ENCODE measurements at regions not wholly inside any gene's neighbourhood (a gene's known extent, or its start where the extent isn't known, plus 50 kb on each side); places are given as distances from the start of the nearest gene placed in this dataset.

GRCh38 chr2:41877114-41877678, 170.6 kb upstream of the PKDCC start (continued):
- TF ChIP-seq CTCF (IDR thresholded peaks at IDR 0.05 in 2 of 3, conservative IDR thresholded peaks at IDR 0.05 in 1 of 3; ENCODE audit: control insufficient read depth in 2 of 3, extremely low read depth in 1 of 3, insufficient read depth in 1 of 3, low read depth in 3 of 3, low read length in 3 of 3) (no peak), MAX (IDR thresholded peaks at IDR 0.05; ENCODE audit: low read depth, low read length) (no peak), TAF1 (IDR thresholded peaks at IDR 0.05; ENCODE audit: borderline replicate concordance, low read depth, low read length) (no peak), BHLHE40 (IDR thresholded peaks at IDR 0.05; ENCODE audit: borderline replicate concordance in 1 of 2, low read depth in 2 of 2, low read length in 1 of 2) (no peak), SUPT20H (IDR thresholded peaks at IDR 0.05; ENCODE audit: borderline replicate concordance, control insufficient read depth, low read depth, low read length) (no peak), MXI1 (IDR thresholded peaks at IDR 0.05; ENCODE audit: low read depth, low read length) (no peak), LARP7 (IDR thresholded peaks at IDR 0.05) (no peak), ESRRA (IDR thresholded peaks at IDR 0.05; ENCODE audit: low read length) (no peak), ZNF207 (IDR thresholded peaks at IDR 0.05; ENCODE audit: borderline replicate concordance) (no peak), ZNF384 (IDR thresholded peaks at IDR 0.05; ENCODE audit: borderline replicate concordance, low read depth, low read length) (no peak), RCOR1 (conservative IDR thresholded peaks at IDR 0.05; ENCODE audit: low read depth, low read length) (no peak)

All from GM12878 (cell line).